COLO668 (cell line): ENCODE measurements at regions not wholly inside any gene's neighbourhood (a gene's known extent, or its start where the extent isn't known, plus 50 kb on each side); places are given as distances from the start of the nearest gene placed in this dataset.
A peak's percentile ranks its signal among the peaks of the same experiment; 100 is the strongest.
"Not testable (repeated sequence)": the region's sequence is repeated elsewhere in the genome, so short reads cannot be mapped to it uniquely, and the experiment has no call there.

Source experiments
- DNase-seq: peaks from one replicate; lab custom pipeline; 2025; ENCODE audit not compliant: unreplicated experiment; lab: John Stamatoyannopoulos, UW

- no peak for DNase-seq
Measured at GRCh38 chr13:44887515-44887914, 101.8 kb downstream of the NUFIP1 start.

GRCh38 chr13:44884076-44884729 lies 105.1 kb downstream of the NUFIP1 start:
- no peak for DNase-seq

- DNase-seq: peak; percentile 59
Measured at GRCh38 chr13:44879452-44880058, 109.7 kb downstream of the NUFIP1 start.

GRCh38 chr13:44876782-44877324 lies 112.4 kb downstream of the NUFIP1 start:
- peak; percentile 42 for DNase-seq

GRCh38 chr13:44874886-44875630 lies 114.2 kb downstream of the NUFIP1 start:
- DNase-seq: no peak

GRCh38 chr13:44874176-44874575 lies 115.1 kb downstream of the NUFIP1 start:
- no peak for DNase-seq

- DNase-seq: no peak
Measured at GRCh38 chr13:44873461-44873860, 115.8 kb downstream of the NUFIP1 start.

- no peak for DNase-seq
Measured at GRCh38 chr13:44872751-44873150, 116.5 kb downstream of the NUFIP1 start.

- DNase-seq: peak; percentile 85
Measured at GRCh38 chr13:44870456-44870929, 118.8 kb downstream of the NUFIP1 start.

- DNase-seq: no peak
Measured at GRCh38 chr13:44869167-44869566, 120.1 kb downstream of the NUFIP1 start.

- no peak for DNase-seq
Measured at GRCh38 chr13:44868397-44868796, 120.9 kb downstream of the NUFIP1 start.

- no peak for DNase-seq
Measured at GRCh38 chr13:44867825-44868224, 121.4 kb downstream of the NUFIP1 start.

- DNase-seq: no peak
Measured at GRCh38 chr13:44866411-44866911, 122.8 kb downstream of the NUFIP1 start.

- no peak for DNase-seq
Measured at GRCh38 chr13:44865722-44866410, 123.4 kb downstream of the NUFIP1 start.

GRCh38 chr13:44863641-44864040 lies 125.6 kb downstream of the NUFIP1 start:
- not testable (repeated sequence) for DNase-seq

GRCh38 chr13:44860454-44860853 lies 128.8 kb downstream of the NUFIP1 start:
- no peak for DNase-seq

- DNase-seq: no peak
Measured at GRCh38 chr13:44857736-44858135, 131.5 kb downstream of the NUFIP1 start.

- no peak for DNase-seq
Measured at GRCh38 chr13:44857061-44857460, 132.2 kb downstream of the NUFIP1 start.

GRCh38 chr13:44855860-44856259 lies 133.4 kb downstream of the NUFIP1 start:
- no peak for DNase-seq

GRCh38 chr13:44854313-44855060 lies 134.8 kb downstream of the NUFIP1 start:
- peak; percentile 92 for DNase-seq
